ENCODE measurements at regions not wholly inside any gene's neighbourhood (a gene's known extent, or its start where the extent isn't known, plus 50 kb on each side); places are given as distances from the start of the nearest gene placed in this dataset.

DNA sequence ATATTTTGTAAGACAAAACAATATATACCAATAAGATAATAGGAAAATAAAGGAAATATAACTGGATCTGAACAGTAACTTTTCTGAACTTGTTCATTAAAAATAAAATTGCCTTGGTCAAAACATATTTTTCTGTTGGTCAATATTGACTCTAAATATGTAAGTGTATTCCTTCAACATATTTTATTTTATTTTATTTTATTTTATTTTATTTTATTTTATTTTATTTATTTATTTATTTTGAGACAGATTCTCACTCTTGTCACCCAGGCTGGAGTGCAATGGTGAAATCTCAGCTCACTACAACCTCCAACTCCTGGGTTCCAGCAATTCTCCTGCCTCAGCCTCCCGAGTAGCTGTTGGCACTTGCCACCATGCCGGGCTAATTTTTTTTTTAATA lies 571.0 kb downstream of the NR2F1-AS1 start:
- no peak for TF ChIP-seq ZFX (IDR thresholded peaks at IDR 0.05; ENCODE audit: borderline replicate concordance)
- no peak for TF ChIP-seq CTCF (IDR thresholded peaks at IDR 0.05)
- no peak overlapping the region for H3K27ac ChIP-seq

DNA sequence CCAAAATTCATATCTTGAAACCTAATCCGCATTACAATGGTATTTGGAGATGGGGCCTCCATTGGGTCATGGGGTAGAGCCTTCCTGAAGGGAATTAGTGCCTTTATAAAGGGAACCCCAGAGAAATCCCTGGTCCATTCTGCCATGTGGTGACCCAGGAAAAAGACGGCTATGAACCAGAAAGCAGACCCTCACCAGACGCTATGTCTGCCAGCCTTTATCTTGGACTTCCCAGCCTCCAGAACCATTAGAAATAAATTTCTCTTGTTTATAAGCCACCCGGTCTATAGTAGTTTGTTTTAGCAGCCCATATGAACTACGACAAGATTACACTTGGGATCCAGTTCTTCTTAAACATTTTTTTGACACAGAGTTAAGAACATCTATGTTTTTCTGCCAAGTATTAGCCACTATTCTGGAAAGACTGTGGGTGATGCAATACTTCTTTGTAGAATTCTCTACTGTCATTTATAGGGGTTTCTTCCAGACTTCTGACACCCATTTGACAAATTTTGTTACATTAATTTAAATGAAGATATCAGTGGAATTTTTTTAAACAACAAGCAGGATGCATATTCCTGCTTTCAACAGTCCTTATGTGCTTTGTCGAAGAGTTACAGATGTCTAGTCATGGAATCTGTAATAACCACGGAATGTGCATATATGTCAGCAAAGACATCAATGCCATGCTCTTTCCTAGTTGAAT lies 572.4 kb downstream of the NR2F1-AS1 start:
- TF ChIP-seq CTCF (IDR thresholded peaks at IDR 0.05) (no peak), ZFX (IDR thresholded peaks at IDR 0.05; ENCODE audit: borderline replicate concordance) (no peak)
- H3K27ac ChIP-seq, result no peak overlapping the region

GRCh38 chr5:93006915-93007314 lies 574.1 kb downstream of the NR2F1-AS1 start:
- no peak overlapping the region for H3K27ac ChIP-seq
- TF ChIP-seq CTCF (IDR thresholded peaks at IDR 0.05) (no peak), ZFX (IDR thresholded peaks at IDR 0.05; ENCODE audit: borderline replicate concordance) (no peak)

DNA sequence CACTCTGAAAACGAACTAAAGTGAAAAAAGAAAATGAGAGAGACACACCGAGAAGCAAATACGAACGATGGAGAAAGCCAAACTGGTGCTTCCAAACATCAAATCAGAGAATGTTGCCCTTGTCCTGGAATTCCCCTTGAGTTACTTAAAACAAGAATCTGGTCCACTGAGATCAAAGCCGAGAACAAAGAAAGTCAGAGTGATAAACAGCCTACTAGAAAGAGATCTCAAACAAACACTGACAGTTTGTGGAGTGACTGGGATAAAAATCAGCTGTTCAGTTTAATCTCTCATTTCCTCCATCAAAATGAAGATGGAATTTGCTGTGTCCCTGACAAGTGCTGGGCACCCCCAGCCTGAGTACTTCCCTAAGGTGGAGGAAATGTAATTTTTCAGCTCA lies 582.6 kb downstream of the NR2F1-AS1 start:
- TF ChIP-seq CTCF (IDR thresholded peaks at IDR 0.05), result no peak
- TF ChIP-seq ZFX (IDR thresholded peaks at IDR 0.05; ENCODE audit: borderline replicate concordance), result no peak

GRCh38 chr5:92994392-92994791 lies 586.6 kb downstream of the NR2F1-AS1 start:
- no peak for TF ChIP-seq CTCF (IDR thresholded peaks at IDR 0.05)
- no peak for TF ChIP-seq ZFX (IDR thresholded peaks at IDR 0.05; ENCODE audit: borderline replicate concordance)

More for the DNA sequence above, 582.6 kb downstream of the NR2F1-AS1 start:
- no peak overlapping the region for H3K27ac ChIP-seq

GRCh38 chr5:92992073-92992472 lies 588.9 kb downstream of the NR2F1-AS1 start:
- TF ChIP-seq ZFX (IDR thresholded peaks at IDR 0.05; ENCODE audit: borderline replicate concordance) (no peak), CTCF (IDR thresholded peaks at IDR 0.05) (no peak)
- no peak overlapping the region for H3K27ac ChIP-seq

More at GRCh38 chr5:92994392-92994791, 586.6 kb downstream of the NR2F1-AS1 start:
- H3K27ac ChIP-seq, result no peak overlapping the region

- TF ChIP-seq CTCF (IDR thresholded peaks at IDR 0.05) (no peak), ZFX (IDR thresholded peaks at IDR 0.05; ENCODE audit: borderline replicate concordance) (no peak)
- H3K27ac ChIP-seq, result no peak overlapping the region
Observed at GRCh38 chr5:92991581-92992067, 589.4 kb downstream of the NR2F1-AS1 start.
